ENCODE measurements at regions not wholly inside any gene's neighbourhood (a gene's known extent, or its start where the extent isn't known, plus 50 kb on each side); places are given as distances from the start of the nearest gene placed in this dataset.
"Not testable (repeated sequence)": the region's sequence is repeated elsewhere in the genome, so short reads cannot be mapped to it uniquely, and the experiment has no call there.

- Histone ChIP-seq H3K27me3 (no peaks in the 10 kb centered on the region), H3K27ac (no peak overlapping the region), H3K9me3 (no peaks in the 10 kb centered on the region), H3K4me1 (no peaks in the 10 kb centered on the region), H3K4me3 (no peak overlapping the region), H3K36me3 (no peaks in the 10 kb centered on the region)
- TF ChIP-seq CTCF (IDR thresholded peaks at IDR 0.05) (no peak), POLR2A (IDR thresholded peaks at IDR 0.05) (no peak), POLR2AphosphoS5 (IDR thresholded peaks at IDR 0.05) (no peak), EP300 (IDR thresholded peaks at IDR 0.05) (no peak)
- ATAC-seq (ENCODE audit: low FRiP score in 2 of 2) = no peak
- no peak for DNase-seq
- 77 to 89% methylated on average over 3 of the region's 3 CpGs for WGBS, 2 donors
Observed at GRCh38 chr18:41643427-41643826, 311.6 kb upstream of the PIK3C3 start.

- Histone ChIP-seq H3K9me3 (no peaks in the 10 kb centered on the region), H3K4me1 (no peaks in the 10 kb centered on the region), H3K4me3 (no peak overlapping the region), H3K27ac (no peak overlapping the region), H3K36me3 (no peaks in the 10 kb centered on the region), H3K27me3 (no peaks in the 10 kb centered on the region)
- WGBS, 2 donors = 49% methylated on average over 2 of the region's 2 CpGs
- TF ChIP-seq POLR2AphosphoS5 (IDR thresholded peaks at IDR 0.05) (no peak), POLR2A (IDR thresholded peaks at IDR 0.05) (no peak), EP300 (IDR thresholded peaks at IDR 0.05) (no peak), CTCF (IDR thresholded peaks at IDR 0.05) (no peak)
- ATAC-seq (ENCODE audit: low FRiP score in 2 of 2) (no peak), DNase-seq (no peak)
Observed at GRCh38 chr18:41642756-41643155, 312.3 kb upstream of the PIK3C3 start.

- TF ChIP-seq CTCF (IDR thresholded peaks at IDR 0.05) = no peak
- no peaks in the 10 kb centered on the region for H3K9me3 ChIP-seq
Observed at GRCh38 chr18:41639218-41639617, 315.8 kb upstream of the PIK3C3 start.

GRCh38 chr18:41631723-41632285 is 323.2 kb upstream of the PIK3C3 start:
- H3K27me3 ChIP-seq; H3K4me1 ChIP-seq; ATAC-seq (ENCODE audit: low FRiP score in 2 of 2); H3K36me3 ChIP-seq; H3K9me3 ChIP-seq; H3K27ac ChIP-seq: not testable (repeated sequence)
- H3K4me3 ChIP-seq = peak overlapping the region in 1 of 4 donors; percentile 18
- 90 to 92% methylated on average over 26 of the region's 26 CpGs for WGBS, 2 donors
- DNase-seq = peak in 1 of 2 donors; percentile 45

More at GRCh38 chr18:41639218-41639617, 315.8 kb upstream of the PIK3C3 start:
- Histone ChIP-seq H3K27ac (no peak overlapping the region), H3K36me3 (no peaks in the 10 kb centered on the region), H3K4me1 (no peaks in the 10 kb centered on the region), H3K4me3 (no peak overlapping the region), H3K27me3 (no peaks in the 10 kb centered on the region)
- ATAC-seq (ENCODE audit: low FRiP score in 2 of 2) = no peak
- no peak for DNase-seq

- no peaks in the 10 kb centered on the region for H3K36me3 ChIP-seq
- no peak for TF ChIP-seq POLR2A (IDR thresholded peaks at IDR 0.05)
- no peak for TF ChIP-seq EP300 (IDR thresholded peaks at IDR 0.05)
- no peak for TF ChIP-seq CTCF (IDR thresholded peaks at IDR 0.05)
- no peak for TF ChIP-seq POLR2AphosphoS5 (IDR thresholded peaks at IDR 0.05)
- 87 to 91% methylated on average over 8 of the region's 8 CpGs for WGBS, 2 donors
- no peaks in the 10 kb centered on the region for H3K4me1 ChIP-seq
- no peak overlapping the region for H3K4me3 ChIP-seq
- H3K9me3 ChIP-seq = no peaks in the 10 kb centered on the region
- ATAC-seq (ENCODE audit: low FRiP score in 2 of 2) = no peak
- H3K27me3 ChIP-seq = no peaks in the 10 kb centered on the region
- no peak for DNase-seq
- H3K27ac ChIP-seq = no peak overlapping the region
Observed at GRCh38 chr18:41630232-41630886, 324.7 kb upstream of the PIK3C3 start.
